Umbilical cord (tissue), 1 donor: ENCODE measurements at regions not wholly inside any gene's neighbourhood (a gene's known extent, or its start where the extent isn't known, plus 50 kb on each side); places are given as distances from the start of the nearest gene placed in this dataset.

Source experiments
- DNase-seq: peaks from one replicate; pipeline ENCODE4 v3.0.0-alpha.2; 2015; ENCODE audit warnings: low spot score

DNA sequence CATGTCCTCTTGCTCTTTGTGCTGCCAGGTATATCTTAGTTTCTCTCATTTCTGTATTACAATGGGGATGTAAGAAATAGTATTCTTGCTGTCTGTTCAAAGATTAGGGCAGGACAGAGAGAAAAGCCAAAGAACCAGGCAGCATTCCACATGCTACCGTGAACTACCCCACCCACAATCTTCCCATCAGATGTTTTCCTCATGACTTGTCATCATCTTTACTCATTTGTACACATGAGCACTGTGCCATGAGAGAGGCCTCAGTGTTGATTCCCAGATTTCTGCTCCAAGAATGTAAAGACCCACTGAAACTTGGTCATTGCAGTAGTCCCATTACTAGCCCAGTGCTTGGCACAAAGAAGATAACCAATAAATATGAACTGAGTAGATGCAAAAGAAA is 354.6 kb upstream of the RASGEF1B start:
- DNase-seq = no peak

DNA sequence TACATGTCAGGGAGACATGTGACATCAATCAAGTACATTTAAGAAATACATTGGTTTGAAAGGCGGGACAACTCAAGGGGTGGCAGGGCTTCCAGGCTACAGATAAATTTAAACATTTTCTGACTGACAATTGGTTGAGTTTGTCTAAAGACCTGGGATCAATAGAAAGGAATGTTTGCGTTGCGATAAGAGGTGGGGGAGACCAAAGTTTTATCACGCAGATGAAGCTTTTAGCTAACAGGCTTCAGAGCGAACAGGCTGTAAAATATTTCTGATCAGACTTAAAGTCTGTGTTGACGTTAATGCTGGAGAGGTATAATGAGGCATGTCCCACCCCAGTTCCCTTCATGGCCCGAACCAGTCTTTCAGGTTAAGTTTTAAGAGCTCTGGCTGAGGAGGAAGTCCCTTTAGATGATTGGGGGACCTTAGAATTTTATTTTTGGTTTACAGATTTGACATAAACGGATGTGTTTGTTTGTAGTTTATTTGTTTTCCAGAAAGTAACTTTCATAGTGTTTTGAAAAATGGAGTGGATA is 346.7 kb upstream of the RASGEF1B start:
- DNase-seq = no peak

DNA sequence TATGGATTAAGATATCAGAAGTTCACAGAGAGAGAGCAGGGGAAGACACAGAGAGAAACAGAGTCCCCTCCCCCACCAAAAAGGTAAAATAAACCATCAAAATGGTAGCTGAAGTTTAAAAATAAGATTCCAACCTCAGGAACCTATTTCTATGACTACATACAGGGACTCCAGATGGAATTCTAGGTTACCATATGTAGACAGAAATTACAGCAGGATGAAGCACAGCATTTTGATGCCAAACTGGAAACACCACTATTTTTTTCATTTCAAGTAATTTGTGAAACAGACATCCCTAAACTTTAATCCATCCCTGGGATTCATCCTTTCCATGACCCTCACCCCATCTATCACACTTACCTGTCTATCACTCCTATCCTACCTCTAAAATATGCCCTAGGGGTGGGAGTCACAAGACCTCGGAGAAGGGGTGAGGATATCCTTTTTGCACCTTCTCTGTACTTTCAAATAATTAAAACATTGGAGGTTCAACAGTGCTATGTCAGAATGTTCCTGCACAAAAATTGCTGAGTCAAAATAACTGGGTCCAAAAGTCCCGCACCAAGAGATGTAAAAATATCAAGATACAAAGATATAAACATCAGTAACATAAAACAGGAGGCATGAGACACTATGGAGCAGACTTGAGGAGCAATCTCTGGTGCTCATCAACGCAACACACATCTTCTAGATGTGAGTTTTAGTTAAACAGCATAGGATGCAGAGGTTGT is 344.5 kb upstream of the RASGEF1B start:
- no peak for DNase-seq

DNA sequence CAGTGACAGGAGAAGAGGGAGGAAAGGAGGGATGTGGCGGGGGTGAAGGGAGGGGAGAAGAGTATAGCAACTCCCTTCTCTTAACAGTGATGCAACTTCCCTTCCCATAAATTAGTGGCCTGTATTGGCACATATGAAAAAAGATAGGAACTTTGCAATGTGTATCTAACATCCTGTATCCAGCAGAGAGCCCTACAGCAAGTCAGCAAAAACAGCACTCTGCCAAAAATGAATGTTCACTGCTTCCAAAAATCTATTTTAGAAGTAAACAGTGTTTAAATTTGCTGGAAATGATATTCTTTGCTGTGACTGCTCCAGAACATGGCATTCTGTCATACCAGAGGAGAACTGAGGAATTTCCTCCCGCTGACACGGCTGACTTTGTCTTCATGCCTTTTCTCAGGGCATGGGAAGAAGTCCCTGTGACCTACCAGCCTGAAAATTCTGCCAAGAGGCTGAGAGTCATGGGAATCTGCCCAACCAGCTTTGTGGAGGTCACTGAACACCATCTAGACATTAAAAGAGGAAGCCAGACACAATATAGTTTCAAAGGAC is 343.4 kb upstream of the RASGEF1B start:
- DNase-seq = peak; percentile 31

DNA sequence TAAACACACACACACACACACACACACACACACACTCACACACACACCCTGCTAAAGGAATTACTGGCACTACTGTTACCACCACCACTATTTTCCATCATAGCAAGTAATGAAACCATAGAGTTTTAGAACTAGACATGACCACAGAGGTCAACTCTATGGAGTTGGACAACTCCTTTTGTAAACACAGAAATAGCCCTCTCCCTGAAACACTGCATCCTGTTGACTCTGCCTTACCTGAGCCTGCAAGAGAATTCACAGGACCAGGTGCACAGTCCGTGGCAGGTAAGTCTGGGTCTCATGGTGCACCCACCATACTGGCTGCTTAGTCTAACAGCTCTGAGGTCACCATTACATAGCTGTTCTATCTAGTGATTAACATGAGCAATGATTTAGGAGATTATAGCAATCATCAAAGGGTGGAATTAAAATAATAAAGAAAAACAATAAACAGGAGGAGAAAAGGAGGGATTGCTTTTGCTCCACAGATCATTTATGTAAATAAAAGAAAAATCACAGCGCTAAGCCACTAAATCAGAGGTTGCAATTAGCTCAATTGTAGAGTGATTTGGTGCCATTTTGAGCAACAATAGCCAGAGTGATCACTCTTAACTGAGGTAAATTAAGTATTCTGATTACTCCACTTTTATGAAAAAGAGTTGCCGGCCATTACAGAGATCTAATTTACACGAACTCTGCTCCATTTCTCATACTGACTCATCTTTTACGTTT is 340.0 kb upstream of the RASGEF1B start:
- DNase-seq = no peak

DNA sequence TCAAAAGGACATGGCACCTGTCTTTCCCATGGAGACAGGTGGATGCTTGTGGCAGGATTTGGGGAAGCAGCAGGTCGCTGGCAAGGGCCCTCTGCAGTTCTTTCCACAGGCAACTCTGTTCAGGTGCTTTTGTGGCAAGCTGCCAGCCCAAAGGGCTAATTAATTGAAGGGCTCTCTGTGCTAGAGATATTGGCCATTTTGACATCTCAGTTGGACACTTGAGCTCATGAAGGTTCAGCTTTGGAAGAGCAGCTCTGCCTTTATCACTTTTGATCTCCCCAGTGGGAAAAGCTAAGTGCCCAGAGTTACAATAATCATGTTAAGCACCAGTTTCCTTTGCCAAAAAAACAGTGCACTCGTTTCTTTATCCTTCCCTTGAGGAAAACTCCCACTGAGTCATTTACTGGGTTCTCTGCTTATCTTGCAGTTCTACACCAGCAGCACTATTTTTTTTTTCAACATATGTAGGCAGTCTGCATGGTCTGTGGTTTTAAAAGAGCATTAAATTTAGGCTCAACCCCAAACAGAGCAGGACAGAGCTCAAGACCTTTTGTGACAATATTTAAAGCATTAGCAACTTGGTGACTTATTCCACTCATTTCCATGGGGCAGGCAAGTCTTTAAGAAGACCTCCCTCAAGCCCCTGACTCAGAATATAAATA is 336.4 kb upstream of the RASGEF1B start:
- peak; percentile 78 for DNase-seq

DNA sequence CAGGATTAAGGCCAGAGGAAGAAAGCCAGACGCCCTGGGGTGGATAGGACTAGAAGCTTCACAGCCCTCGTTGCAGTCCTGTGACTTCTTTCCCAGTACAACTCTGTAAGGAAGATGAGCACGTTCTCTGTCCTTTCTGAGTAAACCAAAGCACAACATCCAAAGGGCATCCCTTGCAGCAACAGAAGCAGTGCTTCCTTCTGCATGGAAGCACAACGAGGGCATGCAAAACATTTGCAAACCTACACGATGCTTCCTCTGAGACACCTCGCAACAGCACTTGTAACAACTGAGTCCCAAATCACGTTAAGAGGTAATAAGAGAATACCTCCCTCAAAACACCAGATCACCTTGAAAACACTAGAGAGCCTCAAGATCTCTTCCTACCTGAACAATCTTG is 335.7 kb upstream of the RASGEF1B start:
- DNase-seq = no peak

DNA sequence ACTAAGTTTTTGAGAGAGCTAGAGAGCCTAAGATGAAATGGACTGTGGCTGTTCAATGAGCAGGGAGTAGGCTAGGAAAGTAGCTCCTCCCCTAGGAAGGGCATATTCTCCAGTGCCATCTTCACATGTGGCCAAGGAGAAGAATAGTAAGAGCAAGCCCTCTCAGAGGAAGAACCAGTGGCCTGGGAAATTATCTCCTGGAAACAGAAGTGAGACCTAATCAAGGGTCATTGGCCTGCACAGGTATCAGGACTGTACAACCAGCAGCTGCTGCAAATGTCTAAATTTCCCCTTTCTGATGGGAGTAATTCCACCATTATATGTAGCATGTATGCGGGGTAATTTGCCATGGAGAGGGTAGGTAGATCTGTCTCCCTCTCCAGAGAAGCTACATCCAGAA is 334.8 kb upstream of the RASGEF1B start:
- DNase-seq = no peak

DNA sequence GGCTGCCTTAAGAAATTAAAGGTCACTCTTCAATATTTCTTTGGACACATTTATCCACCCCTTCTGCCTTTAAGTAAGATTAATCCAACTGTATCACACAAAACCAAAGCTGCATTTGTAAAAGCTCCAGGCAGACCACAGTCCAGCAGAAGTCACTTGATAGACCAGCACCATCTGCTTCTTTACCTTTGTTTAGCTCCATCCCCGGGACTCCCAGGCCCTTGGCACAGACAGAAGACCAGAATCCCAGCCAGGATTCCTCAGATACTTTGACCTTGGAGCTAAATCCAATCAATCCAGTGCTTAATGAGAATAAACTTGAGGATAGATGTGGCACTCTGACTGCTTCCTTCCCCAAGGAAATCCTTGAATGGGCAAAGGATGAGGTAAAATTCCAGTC is 333.1 kb upstream of the RASGEF1B start:
- no peak for DNase-seq

GRCh38 chr4:81802285-81802846 is 330.7 kb upstream of the RASGEF1B start:
- no peak for DNase-seq

DNA sequence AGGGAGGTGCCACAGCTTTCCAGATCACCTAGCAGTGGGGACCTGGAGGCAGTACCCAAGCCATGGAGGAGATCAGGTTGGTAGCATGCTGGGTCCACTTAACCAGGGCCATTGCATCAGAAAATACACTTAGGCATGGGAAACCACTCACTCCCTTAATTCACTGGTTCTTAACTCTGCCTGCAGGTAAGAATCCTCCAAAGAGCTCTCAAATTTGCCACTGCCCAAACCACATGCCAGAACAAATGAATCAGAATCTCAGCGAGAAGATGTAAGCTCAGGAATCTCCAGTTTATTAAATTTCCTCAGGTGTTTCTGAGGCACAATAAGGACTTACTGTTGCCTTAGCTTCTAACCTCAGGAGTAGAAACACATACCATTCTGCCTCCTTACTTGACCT is 327.7 kb upstream of the RASGEF1B start:
- DNase-seq = no peak

GRCh38 chr4:81796790-81797528 is 325.3 kb upstream of the RASGEF1B start:
- DNase-seq = no peak

DNA sequence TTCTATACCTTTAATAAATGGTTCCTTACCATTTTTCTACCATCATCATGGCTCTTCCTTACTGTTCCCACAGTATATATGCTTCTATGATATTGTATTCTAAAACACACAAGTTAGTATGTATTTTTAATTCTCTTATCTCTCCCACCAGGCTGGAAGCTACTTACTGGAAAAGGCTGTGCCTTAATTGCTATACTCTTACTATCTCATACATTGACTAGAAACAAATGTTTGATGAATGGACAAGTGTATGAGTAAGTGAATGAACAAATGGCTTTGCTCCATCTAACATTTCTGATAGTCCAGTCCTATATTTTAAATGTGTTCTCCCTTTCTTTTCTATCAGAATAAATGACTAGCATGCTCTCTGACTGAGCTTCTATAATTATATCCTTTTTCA is 320.8 kb upstream of the RASGEF1B start:
- DNase-seq = no peak

DNA sequence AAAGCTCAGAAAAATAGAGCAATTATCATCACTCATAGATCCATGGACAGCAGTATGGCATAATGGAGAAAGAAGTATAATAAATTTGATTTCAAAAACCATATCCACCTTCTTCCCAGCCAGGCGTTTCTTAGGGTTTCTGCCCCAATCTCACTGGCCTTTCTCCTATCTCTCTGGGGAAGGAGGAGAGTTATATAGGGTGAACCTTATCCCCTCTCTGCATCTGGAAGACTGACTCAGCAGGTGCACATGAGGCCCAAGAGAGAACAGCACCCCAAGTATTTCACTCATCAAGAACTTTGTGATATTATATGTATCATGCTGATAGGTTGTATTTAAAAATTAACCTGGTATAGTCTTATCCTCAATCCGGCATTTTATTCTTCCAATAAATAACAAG is 318.8 kb upstream of the RASGEF1B start:
- DNase-seq = no peak

- DNase-seq = no peak
Measured at GRCh38 chr4:81789741-81790399, 318.2 kb upstream of the RASGEF1B start.

DNA sequence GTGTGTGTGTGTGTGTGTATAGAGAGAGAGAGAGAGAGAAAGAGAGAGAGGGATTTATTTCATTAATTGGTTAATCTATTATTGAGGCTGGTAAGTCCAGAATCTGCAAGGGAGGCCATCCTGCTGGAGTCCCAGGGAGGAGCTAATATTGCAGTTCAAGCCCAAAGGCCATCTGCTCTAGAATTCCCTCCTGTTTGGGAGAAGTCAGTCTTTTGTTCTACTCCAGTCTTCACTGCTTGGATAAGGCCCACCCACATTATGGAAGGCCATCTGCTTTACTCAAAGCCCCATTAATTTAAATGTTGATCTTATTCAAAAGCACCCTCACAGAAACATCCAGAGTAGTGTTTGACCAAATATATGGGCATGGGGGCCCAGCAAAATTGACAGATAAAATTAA is 317.5 kb upstream of the RASGEF1B start:
- no peak for DNase-seq

GRCh38 chr4:81786766-81787165 is 315.1 kb upstream of the RASGEF1B start:
- DNase-seq = no peak

DNA sequence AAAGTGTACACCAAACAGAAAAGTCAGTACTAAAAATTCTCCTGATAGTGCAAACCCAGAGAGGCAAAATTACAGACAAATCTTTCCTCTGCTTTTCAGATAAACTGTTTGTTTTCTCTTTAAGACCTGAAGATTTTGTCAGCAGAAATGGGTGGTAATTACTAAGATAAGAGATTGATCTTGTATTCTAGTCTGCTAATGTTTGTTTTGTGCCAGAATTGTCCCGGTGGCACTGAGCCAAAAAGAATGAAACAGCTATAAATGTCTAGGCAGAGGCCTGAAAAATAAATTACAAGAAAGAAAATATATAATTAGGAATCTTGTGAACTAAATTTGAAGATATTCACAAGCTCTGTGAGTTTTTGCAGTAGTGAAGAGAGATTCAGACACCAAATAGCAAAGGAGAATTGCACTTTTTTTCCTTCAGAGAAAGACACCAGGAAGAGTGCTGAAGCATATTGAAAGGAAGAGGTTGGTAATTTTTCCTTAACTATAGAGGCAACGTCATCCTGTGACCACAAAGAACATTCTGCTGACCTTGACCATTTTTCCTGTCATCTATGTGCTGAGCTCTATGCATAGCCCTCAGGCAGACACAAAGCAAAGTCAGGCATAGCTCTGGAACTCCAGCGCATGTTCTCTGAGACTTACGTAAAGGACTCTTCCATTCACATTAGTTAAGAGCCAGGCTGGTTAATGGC is 314.5 kb upstream of the RASGEF1B start:
- DNase-seq = peak; percentile 36

DNA sequence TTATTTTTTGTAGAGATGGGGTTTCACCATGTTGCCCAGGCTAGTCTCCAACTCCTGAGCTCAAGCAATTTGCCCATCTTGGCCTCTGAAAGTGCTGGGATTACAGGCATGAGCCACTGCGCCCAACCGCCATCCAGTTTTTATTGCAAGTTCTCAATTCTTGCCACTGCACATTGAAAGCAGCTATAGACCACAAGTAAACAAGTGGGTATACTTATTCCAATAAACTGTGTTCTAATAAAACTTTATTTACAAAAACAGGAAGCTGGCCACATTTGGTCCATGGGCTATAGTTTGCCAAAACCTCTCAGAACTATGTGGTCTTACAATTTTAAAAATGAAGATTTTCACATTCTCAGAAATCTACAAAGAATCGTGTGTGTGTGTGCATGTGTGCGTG is 313.6 kb upstream of the RASGEF1B start:
- no peak for DNase-seq

DNA sequence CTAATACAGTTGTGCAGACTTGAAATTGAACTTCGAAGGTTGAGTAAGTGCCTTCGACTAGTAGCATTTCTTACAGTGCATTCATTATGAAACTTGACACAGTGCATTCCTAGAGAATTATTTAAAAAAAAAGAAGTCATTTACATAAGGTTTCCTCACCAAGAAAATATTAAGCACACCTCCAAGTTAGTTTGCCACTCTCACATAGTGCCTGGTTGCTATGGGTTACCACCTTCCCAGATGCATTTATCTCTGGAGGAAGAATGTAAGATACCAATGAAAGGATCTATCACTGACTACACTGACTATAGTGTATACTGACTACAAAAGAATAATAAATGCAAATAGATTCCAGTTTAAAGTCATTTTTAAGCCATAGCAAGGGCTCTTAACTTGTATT is 311.9 kb upstream of the RASGEF1B start:
- DNase-seq = no peak
